ENCODE measurements at regions not wholly inside any gene's neighbourhood (a gene's known extent, or its start where the extent isn't known, plus 50 kb on each side); places are given as distances from the start of the nearest gene placed in this dataset.

- TF ChIP-seq CTCF (IDR thresholded peaks at IDR 0.05; ENCODE audit: insufficient read depth, low read length), result no peak
- H3K4me3 ChIP-seq (ENCODE audit: low read depth, low read length), result no peak overlapping the region
- no peak for DNase-seq (ENCODE audit: low read depth)
Observed at GRCh38 chr3:147937341-147937740, 528.2 kb downstream of the ZIC1 start.

DNA sequence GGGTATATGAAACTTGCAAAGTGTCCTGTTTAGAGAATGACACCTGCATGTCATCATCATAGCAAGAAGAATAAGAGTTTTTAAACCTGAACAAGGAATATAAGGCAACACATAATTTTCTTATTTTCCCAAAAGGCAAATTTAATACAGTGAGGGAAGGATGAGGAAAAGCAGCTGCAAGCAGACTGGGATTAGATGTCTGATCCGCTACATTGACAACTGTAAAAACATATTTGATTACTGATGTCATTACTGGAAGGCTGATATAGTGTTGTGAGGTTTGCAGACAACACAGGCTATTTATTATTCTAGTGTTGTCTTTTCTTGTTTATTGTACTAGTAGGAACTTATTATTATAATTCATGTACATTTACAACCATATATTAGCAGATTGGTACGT, 528.7 kb downstream of the ZIC1 start:
- no peak overlapping the region for H3K4me3 ChIP-seq (ENCODE audit: low read depth, low read length)
- no peak for DNase-seq (ENCODE audit: low read depth)
- no peak for TF ChIP-seq CTCF (IDR thresholded peaks at IDR 0.05; ENCODE audit: insufficient read depth, low read length)

DNA sequence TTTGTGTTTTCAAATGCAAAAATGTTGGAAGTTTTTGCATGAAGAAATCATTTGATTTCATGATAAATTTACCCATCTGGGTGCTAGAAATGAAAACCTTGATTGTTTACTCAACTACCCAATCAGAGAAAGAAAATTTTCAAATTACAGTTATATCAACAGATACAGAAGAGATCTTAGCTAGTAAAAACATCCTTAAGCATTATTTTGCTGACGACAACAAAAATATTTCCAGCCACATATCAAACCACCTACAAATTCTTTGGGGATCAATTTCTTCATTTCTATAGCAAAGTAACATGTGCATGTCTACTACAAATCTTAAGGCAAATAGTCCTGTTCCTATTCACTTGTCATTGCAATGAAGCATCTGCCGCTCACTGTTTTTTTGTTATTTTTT, 530.3 kb downstream of the ZIC1 start:
- TF ChIP-seq CTCF (IDR thresholded peaks at IDR 0.05; ENCODE audit: insufficient read depth, low read length), result no peak
- H3K4me3 ChIP-seq (ENCODE audit: low read depth, low read length), result no peak overlapping the region
- no peak for DNase-seq (ENCODE audit: low read depth)

- no peak for DNase-seq (ENCODE audit: low read depth)
Observed at GRCh38 chr3:147939839-147940238, 530.7 kb downstream of the ZIC1 start.

DNA sequence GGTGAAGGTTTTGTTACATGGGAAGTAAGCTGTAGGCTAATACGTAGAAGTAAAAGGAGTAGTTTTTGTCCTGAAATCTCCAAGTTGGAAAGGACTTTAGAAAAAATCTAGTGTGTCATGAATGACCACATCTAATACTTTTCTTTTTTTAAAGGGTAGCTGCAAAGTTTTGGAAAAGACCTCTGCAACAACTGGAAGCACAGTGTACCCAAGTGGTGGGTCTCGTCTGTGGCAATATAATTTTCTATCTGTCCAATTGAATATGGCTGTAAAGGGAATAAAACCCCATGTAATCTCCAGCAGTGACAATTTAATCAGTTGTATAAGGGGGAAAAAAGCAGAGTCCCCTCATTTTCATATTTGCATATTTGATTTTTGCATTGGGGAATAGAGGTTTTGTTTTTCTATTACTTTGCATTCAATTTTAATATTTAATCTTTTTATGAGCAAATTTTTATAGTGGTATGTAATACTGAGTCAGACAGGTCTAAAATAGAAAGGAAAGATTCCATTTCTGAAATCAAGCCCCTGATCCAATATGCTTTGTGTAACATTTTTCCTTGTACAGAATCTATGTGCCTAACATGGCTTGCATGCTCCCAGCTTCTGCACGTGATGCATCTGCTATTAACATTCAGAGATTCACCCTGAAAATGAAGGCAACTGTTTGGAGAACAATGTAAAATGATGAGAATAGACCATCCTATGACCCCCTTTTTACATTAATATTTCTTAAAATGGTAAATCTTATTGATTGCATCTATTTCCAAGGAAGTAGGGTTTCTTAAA, 531.4 kb downstream of the ZIC1 start:
- H3K4me3 ChIP-seq (ENCODE audit: low read depth, low read length), result no peak overlapping the region
- TF ChIP-seq CTCF (IDR thresholded peaks at IDR 0.05; ENCODE audit: insufficient read depth, low read length), result peak; percentile 16
- DNase-seq (ENCODE audit: low read depth), result peak; percentile 44

More at GRCh38 chr3:147939839-147940238, 530.7 kb downstream of the ZIC1 start:
- no peak overlapping the region for H3K4me3 ChIP-seq (ENCODE audit: low read depth, low read length)
- no peak for TF ChIP-seq CTCF (IDR thresholded peaks at IDR 0.05; ENCODE audit: insufficient read depth, low read length)

DNA sequence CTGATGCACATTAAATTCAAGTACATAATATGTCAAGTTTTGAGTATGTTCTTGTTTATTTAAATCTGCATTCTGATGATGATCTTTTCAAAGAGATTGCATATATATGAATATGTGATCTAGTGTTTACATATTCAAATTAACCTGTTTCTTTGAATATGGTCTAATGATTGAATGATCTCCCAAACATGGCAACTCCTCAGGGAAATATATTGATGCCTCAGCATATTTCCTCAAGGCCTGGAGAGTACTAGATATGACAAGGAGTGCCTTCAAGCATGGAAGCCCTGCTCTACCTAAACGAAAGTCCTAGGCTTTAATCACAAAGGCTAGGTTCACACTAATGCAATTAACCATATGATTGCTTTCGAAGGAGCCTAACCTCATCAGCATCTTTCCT, 532.8 kb downstream of the ZIC1 start:
- DNase-seq (ENCODE audit: low read depth), result no peak
- no peak for TF ChIP-seq CTCF (IDR thresholded peaks at IDR 0.05; ENCODE audit: insufficient read depth, low read length)
- no peak overlapping the region for H3K4me3 ChIP-seq (ENCODE audit: low read depth, low read length)

Measured in fibroblast of the aortic adventitia (primary cell).